Gastrocnemius medialis (tissue), 4 donors: ENCODE measurements at regions not wholly inside any gene's neighbourhood (a gene's known extent, or its start where the extent isn't known, plus 50 kb on each side); places are given as distances from the start of the nearest gene placed in this dataset.

Source experiments
- ATAC-seq, 2 donors: fragments of 150-250 bp; one replicate each; pipeline ENCODE4 v1.9.1; 2016
- DNase-seq, 2 donors: peaks; one replicate each; pipeline ENCODE4 v3.0.0-alpha.2; 2019
- H3K27ac ChIP-seq, 4 donors: fragments of 200-600 bp; sonication (generic); 1 replicate in 1 of 4; 2 replicates in 3 of 4; pipeline ENCODE4 v1.5.1; 2016 to 2018; ENCODE audit warnings: mild to moderate bottlenecking in 2 of 4, moderate library complexity in 1 of 4
- H3K27me3 ChIP-seq, 3 donors: fragments of 200-600 bp; sonication (generic) in 2 of 3; 1 replicate in 1 of 3; 2 replicates in 2 of 3; pipeline versions ENCODE4 v1.5.1 to v1.6.0; 2016 to 2019; ENCODE audit warnings: mild to moderate bottlenecking in 1 of 3, moderate library complexity in 1 of 3
- H3K36me3 ChIP-seq, 2 donors: fragments of 200-600 bp; sonication (generic) in 1 of 2; one replicate each; pipeline ENCODE4 v1.5.1; 2017 to 2018
- H3K4me1 ChIP-seq, 2 donors: fragments of 200-600 bp; sonication (generic) in 1 of 2; one replicate each; pipeline ENCODE4 v1.5.1; 2016 to 2017; ENCODE audit warnings: mild to moderate bottlenecking in 2 of 2
- H3K4me3 ChIP-seq, 4 donors: fragments of 200-600 bp; sonication (generic) in 3 of 4; 1 replicate in 1 of 4; 2 replicates in 3 of 4; pipeline ENCODE4 v1.5.1; 2016 to 2019; ENCODE audit warnings: mild to moderate bottlenecking in 2 of 4
- H3K9me3 ChIP-seq, 3 donors: fragments of 200-600 bp; sonication (generic) in 2 of 3; 1 replicate in 1 of 3; 2 replicates in 2 of 3; pipeline ENCODE4 v1.5.1; 2016 to 2019
- POLR2A ChIP-seq, 2 donors: fragments of 450-650 bp; IDR thresholded peaks; one replicate each; pipeline ENCODE4 v1.6.1; 2017; ENCODE audit warnings: antibody characterized with exemption in 2 of 2, mild to moderate bottlenecking in 2 of 2, moderate library complexity in 2 of 2
- in situ Hi-C, 4 donors: fragments of 200-750 bp; cut with MboI; loops; one replicate each; pipeline versions ENCODE4 v1.15.0 to v1.8.0; 2017; ENCODE audit warnings: low sequenced_read_pairs in 4 of 4
- intact Hi-C: fragments of 100-400 bp; cut with DNase I; formaldehyde crosslinking; loops from one replicate; pipeline ENCODE4 v1.15.1; 2023; ENCODE audit warnings: low total_unique reads
- TF ChIP-seq, protein P1 (sequence below), 5 experiments: fragments of 450-650 bp in 3 of 5; fragments of 200-600 bp in 2 of 5; sonication (generic) in 2 of 5; IDR thresholded peaks in 4 of 5; conservative IDR thresholded peaks in 1 of 5; 1 replicate in 4 of 5; 2 replicates in 1 of 5; pipeline ENCODE4 v1.5.1; 2016 to 2019; ENCODE audit warnings: antibody characterized with exemption in 5 of 5, mild to moderate bottlenecking in 3 of 5, moderate library complexity in 3 of 5

GRCh38 chr7:70994176-70994575 is 137.8 kb upstream of the GALNT17 start:
- Histone ChIP-seq H3K4me3 (no peak overlapping the region), H3K27me3 (no peaks in the 10 kb centered on the region), H3K9me3 (no peaks in the 10 kb centered on the region), H3K36me3 (no peaks in the 10 kb centered on the region), H3K4me1 (no peaks in the 10 kb centered on the region), H3K27ac (no peak overlapping the region)
- intact Hi-C loops, result no loop called here
- in situ Hi-C loops, result no loop called here
- no peak for DNase-seq
- TF ChIP-seq, protein P1, sequence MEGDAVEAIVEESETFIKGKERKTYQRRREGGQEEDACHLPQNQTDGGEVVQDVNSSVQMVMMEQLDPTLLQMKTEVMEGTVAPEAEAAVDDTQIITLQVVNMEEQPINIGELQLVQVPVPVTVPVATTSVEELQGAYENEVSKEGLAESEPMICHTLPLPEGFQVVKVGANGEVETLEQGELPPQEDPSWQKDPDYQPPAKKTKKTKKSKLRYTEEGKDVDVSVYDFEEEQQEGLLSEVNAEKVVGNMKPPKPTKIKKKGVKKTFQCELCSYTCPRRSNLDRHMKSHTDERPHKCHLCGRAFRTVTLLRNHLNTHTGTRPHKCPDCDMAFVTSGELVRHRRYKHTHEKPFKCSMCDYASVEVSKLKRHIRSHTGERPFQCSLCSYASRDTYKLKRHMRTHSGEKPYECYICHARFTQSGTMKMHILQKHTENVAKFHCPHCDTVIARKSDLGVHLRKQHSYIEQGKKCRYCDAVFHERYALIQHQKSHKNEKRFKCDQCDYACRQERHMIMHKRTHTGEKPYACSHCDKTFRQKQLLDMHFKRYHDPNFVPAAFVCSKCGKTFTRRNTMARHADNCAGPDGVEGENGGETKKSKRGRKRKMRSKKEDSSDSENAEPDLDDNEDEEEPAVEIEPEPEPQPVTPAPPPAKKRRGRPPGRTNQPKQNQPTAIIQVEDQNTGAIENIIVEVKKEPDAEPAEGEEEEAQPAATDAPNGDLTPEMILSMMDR (IDR thresholded peaks at IDR 0.05 in 4 of 5, conservative IDR thresholded peaks at IDR 0.05 in 1 of 5), result no peak
- no peak for TF ChIP-seq POLR2A (IDR thresholded peaks at IDR 0.05)
- no peak for ATAC-seq

DNA sequence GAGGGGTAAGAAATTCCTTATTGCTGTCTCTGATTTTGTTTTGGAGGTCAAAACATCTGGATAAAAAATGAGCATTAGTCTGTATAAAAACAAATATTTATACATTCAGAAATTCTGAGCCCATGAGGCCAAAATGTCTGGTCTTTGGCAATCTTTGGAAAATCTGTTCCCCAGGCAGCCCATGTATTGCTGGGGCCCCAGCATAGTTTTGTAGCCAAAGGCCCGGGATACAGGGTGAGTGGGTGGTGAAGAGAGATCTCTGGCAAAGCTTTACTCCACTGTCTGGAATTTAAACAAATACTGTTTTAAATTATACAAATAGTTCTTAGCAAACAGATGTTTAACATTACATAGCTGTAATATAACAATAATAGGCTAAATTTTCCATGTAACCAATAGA is 134.7 kb upstream of the GALNT17 start:
- H3K4me3 ChIP-seq, result no peak overlapping the region
- H3K9me3 ChIP-seq, result no peaks in the 10 kb centered on the region
- H3K4me1 ChIP-seq, result no peaks in the 10 kb centered on the region
- no peaks in the 10 kb centered on the region for H3K36me3 ChIP-seq
- ATAC-seq (no peak), DNase-seq (no peak)
- no peak overlapping the region for H3K27ac ChIP-seq
- intact Hi-C loops, result no loop called here
- TF ChIP-seq POLR2A (IDR thresholded peaks at IDR 0.05), result no peak
- TF ChIP-seq, protein P1 (IDR thresholded peaks at IDR 0.05 in 4 of 5, conservative IDR thresholded peaks at IDR 0.05 in 1 of 5), result no peak
- in situ Hi-C loops, result no loop called here
- no peaks in the 10 kb centered on the region for H3K27me3 ChIP-seq

GRCh38 chr7:71005109-71005508 is 126.8 kb upstream of the GALNT17 start:
- ATAC-seq (no peak), DNase-seq (no peak)
- TF ChIP-seq, protein P1 (IDR thresholded peaks at IDR 0.05 in 4 of 5, conservative IDR thresholded peaks at IDR 0.05 in 1 of 5), result no peak
- Histone ChIP-seq H3K4me1 (no peaks in the 10 kb centered on the region), H3K4me3 (no peak overlapping the region), H3K9me3 (no peaks in the 10 kb centered on the region), H3K27ac (no peak overlapping the region), H3K27me3 (peaks cover 0 to 2% (median 0%) of the 10 kb centered on the region in 3 donors), H3K36me3 (no peaks in the 10 kb centered on the region)
- in situ Hi-C loops, result no loop called here
- intact Hi-C loops, result no loop called here

DNA sequence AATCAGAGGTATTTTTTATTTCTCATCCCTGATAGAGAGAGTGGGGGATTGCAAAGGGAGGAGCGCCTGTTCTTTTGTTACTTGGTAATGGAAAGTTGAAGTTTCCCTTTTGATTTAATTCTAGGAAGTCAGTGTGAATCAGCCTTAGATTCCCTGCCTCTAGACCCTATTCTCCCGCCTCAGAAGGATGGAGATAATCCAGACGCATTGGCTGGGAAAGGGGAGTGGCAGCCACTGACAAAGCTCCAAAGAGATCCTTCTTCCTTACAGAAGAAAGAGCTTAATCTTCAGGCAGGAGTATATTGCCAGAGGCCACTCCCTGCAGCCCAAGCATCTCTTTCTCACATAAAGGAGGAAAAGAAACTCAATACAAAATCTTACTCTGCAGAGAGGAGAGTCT is 122.3 kb upstream of the GALNT17 start:
- no peak for ATAC-seq
- Histone ChIP-seq H3K27me3 (no peaks in the 10 kb centered on the region), H3K4me3 (no peak overlapping the region), H3K4me1 (no peaks in the 10 kb centered on the region), H3K27ac (no peak overlapping the region), H3K9me3 (no peaks in the 10 kb centered on the region), H3K36me3 (no peaks in the 10 kb centered on the region)
- in situ Hi-C loops (no loop called here), intact Hi-C loops (no loop called here)
- no peak for DNase-seq
- TF ChIP-seq, protein P1 (IDR thresholded peaks at IDR 0.05 in 4 of 5, conservative IDR thresholded peaks at IDR 0.05 in 1 of 5), result no peak
- no peak for TF ChIP-seq POLR2A (IDR thresholded peaks at IDR 0.05)

DNA sequence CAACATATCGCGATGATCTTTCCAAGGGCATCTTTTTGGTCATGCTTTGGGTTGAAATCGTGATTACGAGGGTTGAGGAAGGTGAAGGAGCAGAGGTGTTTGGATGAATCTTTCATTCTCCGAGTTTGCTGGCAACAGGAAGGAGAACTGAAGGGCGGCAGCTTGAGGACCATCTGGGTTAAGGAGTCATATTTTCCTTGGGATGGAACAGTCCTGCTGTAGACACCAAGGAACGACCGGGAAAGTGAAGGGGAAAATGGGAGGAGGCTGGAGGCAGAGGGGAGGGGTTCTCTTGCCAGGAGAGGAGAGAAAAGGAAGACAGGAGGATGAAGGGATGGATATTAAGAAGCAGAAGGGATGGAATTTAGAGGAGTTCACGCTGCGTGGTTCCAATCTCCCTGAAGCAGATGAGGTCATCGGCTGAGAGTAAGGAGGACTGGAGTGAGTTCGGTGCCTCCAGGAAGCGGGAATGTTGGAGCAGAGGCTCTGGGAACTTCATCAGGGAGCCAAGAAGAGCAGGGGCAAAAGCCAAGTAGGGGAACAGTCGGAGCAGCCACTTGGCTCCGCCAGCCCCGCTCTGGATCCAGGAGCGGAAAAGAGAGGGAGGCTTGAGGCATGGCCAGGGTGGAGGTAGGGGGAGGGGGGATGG is 116.6 kb upstream of the GALNT17 start:
- ATAC-seq (no peak), DNase-seq (no peak)
- Histone ChIP-seq H3K4me3 (no peak overlapping the region), H3K36me3 (no peaks in the 10 kb centered on the region), H3K9me3 (no peaks in the 10 kb centered on the region), H3K4me1 (no peaks in the 10 kb centered on the region), H3K27ac (no peak overlapping the region), H3K27me3 (no peaks in the 10 kb centered on the region)
- intact Hi-C loops (no loop called here), in situ Hi-C loops (no loop called here)
- TF ChIP-seq POLR2A (IDR thresholded peaks at IDR 0.05), result no peak
- TF ChIP-seq, protein P1 (IDR thresholded peaks at IDR 0.05 in 4 of 5, conservative IDR thresholded peaks at IDR 0.05 in 1 of 5), result no peak
